ENCODE measurements at regions not wholly inside any gene's neighbourhood (a gene's known extent, or its start where the extent isn't known, plus 50 kb on each side); places are given as distances from the start of the nearest gene placed in this dataset.

DNA sequence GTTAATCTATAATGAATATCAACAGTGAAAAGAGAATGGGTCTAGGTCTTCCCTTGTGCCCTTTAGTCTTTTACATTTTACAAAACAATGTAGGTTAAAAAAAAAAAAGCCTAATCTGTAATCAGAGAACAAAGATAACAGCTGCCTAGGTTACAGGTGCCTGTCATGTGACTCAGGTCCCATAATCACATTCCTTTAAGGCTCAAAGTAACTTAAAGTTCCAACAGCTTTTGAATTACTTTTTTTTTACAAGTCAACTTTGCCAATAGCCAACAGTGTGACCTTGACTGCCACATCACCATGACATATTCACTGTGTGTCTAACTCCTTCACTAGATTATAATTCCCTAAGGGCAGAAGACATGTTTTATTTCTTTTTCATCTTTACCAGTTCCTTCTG is 237.0 kb upstream of the API5 start:
- H3K27ac Mint-ChIP-seq: no peak overlapping the region
- no peak for DNase-seq (ENCODE audit: extremely low spot score, unreplicated experiment)
- TF ChIP-seq, protein P1, sequence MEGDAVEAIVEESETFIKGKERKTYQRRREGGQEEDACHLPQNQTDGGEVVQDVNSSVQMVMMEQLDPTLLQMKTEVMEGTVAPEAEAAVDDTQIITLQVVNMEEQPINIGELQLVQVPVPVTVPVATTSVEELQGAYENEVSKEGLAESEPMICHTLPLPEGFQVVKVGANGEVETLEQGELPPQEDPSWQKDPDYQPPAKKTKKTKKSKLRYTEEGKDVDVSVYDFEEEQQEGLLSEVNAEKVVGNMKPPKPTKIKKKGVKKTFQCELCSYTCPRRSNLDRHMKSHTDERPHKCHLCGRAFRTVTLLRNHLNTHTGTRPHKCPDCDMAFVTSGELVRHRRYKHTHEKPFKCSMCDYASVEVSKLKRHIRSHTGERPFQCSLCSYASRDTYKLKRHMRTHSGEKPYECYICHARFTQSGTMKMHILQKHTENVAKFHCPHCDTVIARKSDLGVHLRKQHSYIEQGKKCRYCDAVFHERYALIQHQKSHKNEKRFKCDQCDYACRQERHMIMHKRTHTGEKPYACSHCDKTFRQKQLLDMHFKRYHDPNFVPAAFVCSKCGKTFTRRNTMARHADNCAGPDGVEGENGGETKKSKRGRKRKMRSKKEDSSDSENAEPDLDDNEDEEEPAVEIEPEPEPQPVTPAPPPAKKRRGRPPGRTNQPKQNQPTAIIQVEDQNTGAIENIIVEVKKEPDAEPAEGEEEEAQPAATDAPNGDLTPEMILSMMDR (conservative IDR thresholded peaks at IDR 0.05): no peak
- H3K4me3 Mint-ChIP-seq: no peak overlapping the region
- H3K9me3 Mint-ChIP-seq: no peaks in the 10 kb centered on the region
- no peaks in the 10 kb centered on the region for H3K4me1 Mint-ChIP-seq (ENCODE audit: unreplicated experiment)
- no peaks in the 10 kb centered on the region for H3K27me3 Mint-ChIP-seq
- H3K36me3 Mint-ChIP-seq: no peaks in the 10 kb centered on the region

DNA sequence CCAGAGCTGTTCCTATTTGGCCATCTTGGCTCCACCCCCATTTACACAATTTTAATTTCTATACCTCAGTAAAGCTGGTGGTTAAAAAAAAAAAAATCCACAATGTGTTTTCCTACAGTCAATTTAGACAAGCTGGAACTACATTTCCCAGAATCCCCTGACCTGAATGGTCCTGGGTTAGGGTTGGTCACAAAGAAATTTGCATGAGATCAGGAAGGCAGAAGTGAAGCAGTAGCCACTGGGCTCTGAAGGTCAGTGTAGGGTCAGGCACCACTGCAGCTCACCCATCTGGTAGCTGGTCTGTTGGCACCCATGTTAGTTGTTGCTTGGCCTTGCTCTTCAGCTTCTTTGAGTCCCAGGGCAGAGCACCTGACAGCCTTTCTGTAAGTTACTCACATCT is 210.7 kb upstream of the API5 start:
- Mint-ChIP-seq H3K36me3 (no peaks in the 10 kb centered on the region), H3K27me3 (no peaks in the 10 kb centered on the region), H3K4me3 (no peak overlapping the region), H3K9me3 (no peaks in the 10 kb centered on the region), H3K27ac (no peak overlapping the region), H3K4me1 (ENCODE audit: unreplicated experiment) (no peaks in the 10 kb centered on the region)
- DNase-seq (ENCODE audit: extremely low spot score, unreplicated experiment): no peak
- TF ChIP-seq, protein P1 (conservative IDR thresholded peaks at IDR 0.05): no peak

DNA sequence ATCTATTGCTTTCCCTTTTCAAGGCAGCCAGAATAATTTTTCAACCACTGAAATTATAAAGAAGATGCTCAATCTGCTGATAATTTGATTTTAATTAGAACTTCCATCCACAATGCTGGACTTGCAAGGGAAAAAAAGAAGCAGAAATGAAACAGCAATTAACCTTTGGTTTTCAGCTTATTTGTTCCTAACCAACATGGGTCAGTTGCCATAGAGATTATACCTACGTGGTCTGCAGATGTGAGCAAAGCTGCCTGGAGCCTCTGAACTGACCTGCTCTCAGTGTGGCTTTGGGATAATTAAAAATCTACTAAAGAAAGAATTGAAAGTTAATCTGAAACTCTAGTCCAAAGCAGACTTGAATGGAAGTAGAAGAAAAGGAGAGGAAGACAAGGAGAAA is 195.7 kb upstream of the API5 start:
- Mint-ChIP-seq H3K4me3 (no peak overlapping the region), H3K4me1 (ENCODE audit: unreplicated experiment) (no peaks in the 10 kb centered on the region), H3K27me3 (no peaks in the 10 kb centered on the region), H3K36me3 (no peaks in the 10 kb centered on the region), H3K27ac (no peak overlapping the region), H3K9me3 (no peaks in the 10 kb centered on the region)
- DNase-seq (ENCODE audit: extremely low spot score, unreplicated experiment): no peak
- TF ChIP-seq, protein P1 (conservative IDR thresholded peaks at IDR 0.05): no peak

DNA sequence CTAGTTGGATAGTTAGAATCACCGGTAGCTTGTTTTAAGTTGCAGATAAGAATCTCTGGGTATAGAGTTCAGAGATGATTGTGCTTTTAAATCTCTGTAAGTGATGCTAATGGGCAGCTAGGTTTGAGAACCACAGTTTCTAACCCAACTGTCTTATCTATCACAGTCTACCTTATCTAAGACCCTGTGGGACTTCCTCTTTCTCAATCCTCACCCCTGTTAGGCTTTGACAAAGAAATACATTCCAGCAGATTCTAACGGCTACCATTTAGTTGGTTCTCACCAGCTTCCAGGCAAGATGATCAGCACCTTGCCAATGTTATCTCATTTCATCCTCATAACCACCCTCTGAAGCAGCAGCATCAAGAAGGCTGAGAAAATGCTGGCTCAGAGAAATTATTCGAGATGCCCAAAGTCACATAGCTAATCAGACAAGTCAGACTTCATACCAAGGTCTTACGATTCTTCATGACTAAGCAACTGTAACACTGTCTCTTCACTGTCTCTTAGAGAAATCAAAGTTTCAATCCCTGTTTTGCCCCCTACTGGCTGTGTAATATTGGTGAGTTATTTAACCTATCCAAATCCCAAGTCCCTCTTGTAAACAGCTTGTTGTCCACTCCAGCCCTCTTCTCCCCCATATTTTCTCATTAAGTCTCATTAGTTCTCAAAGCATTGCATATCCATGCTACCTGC is 192.4 kb upstream of the API5 start:
- H3K9me3 Mint-ChIP-seq: no peaks in the 10 kb centered on the region
- H3K4me3 Mint-ChIP-seq: no peak overlapping the region
- no peak for DNase-seq (ENCODE audit: extremely low spot score, unreplicated experiment)

DNA sequence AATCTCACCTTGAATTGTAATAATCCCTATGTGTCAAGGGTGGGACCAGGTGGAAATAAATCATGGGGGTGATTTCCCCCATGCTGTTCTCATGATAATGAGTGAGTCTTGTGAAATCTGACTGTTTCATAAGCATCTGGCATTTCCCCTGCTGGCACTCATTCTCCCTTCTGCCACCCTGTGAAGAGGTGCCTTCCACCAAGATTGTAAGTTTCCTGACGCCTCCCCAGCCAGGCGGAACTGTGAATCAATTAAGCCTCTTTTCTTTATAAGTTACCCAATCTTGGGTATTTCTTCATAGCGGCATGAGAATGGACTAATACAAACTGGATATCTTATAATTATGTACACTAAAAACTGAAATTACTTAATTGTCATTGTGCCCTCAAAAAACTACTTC is 189.2 kb upstream of the API5 start:
- Mint-ChIP-seq H3K4me1 (ENCODE audit: unreplicated experiment) (peaks cover 4% of the 10 kb centered on the region), H3K4me3 (no peak overlapping the region), H3K36me3 (no peaks in the 10 kb centered on the region), H3K27ac (no peak overlapping the region), H3K27me3 (no peaks in the 10 kb centered on the region), H3K9me3 (no peaks in the 10 kb centered on the region)
- DNase-seq (ENCODE audit: extremely low spot score, unreplicated experiment): no peak
- TF ChIP-seq, protein P1 (conservative IDR thresholded peaks at IDR 0.05): no peak

More for the DNA sequence above, 192.4 kb upstream of the API5 start:
- Mint-ChIP-seq H3K36me3 (no peaks in the 10 kb centered on the region), H3K27me3 (no peaks in the 10 kb centered on the region), H3K4me1 (ENCODE audit: unreplicated experiment) (peaks cover 1% of the 10 kb centered on the region), H3K27ac (peak overlapping the region; percentile 70)
- TF ChIP-seq, protein P1 (conservative IDR thresholded peaks at IDR 0.05): peak; percentile 26
